Prostate gland (tissue), 2 donors: ENCODE measurements at regions not wholly inside any gene's neighbourhood (a gene's known extent, or its start where the extent isn't known, plus 50 kb on each side); places are given as distances from the start of the nearest gene placed in this dataset.

ENCODE experiments used
- CTCF ChIP-seq, 4 experiments: fragments of 200-600 bp in 2 of 4; fragments of 450-650 bp in 2 of 4; sonication (generic) in 2 of 4; IDR thresholded peaks; 1 replicate in 3 of 4; 2 replicates in 1 of 4; pipeline ENCODE4 v1.5.1; 2016 to 2019; ENCODE audit warnings: antibody characterized with exemption in 4 of 4, mild to moderate bottlenecking in 2 of 4, moderate library complexity in 2 of 4
- POLR2AphosphoS5 ChIP-seq: sonication (generic); formaldehyde crosslinking; IDR thresholded peaks from one replicate; pipeline ENCODE4 v1.6.1; 2017; ENCODE audit warnings: antibody characterized with exemption

GRCh38 chr5:157963761-157964160, 104.8 kb upstream of the CLINT1 start:
- TF ChIP-seq POLR2AphosphoS5 (no peak), CTCF (IDR thresholded peaks at IDR 0.05) (no peak)
